Spleen (tissue), 11 donors: ENCODE measurements at regions not wholly inside any gene's neighbourhood (a gene's known extent, or its start where the extent isn't known, plus 50 kb on each side); places are given as distances from the start of the nearest gene placed in this dataset.

Source experiments
- DNase-seq: peaks from one replicate; pipeline ENCODE4 v3.0.0-alpha.2; 2020
- H3K27ac ChIP-seq, 8 donors: fragments of 200-600 bp; sonication (generic) in 7 of 8; 1 replicate in 4 of 8; 2 replicates in 4 of 8; pipeline versions ENCODE4 v1.5.0 to v1.8.0; 2016 to 2021; ENCODE audit warnings: inconsistent platforms in 4 of 8, mild to moderate bottlenecking in 4 of 8, moderate library complexity in 1 of 8
- H3K27me3 ChIP-seq, 7 donors: fragments of 200-600 bp; sonication (generic) in 6 of 7; replicated peaks in 1 of 7; 1 replicate in 4 of 7; 2 replicates in 3 of 7; pipeline versions ENCODE4 v1.5.0 to v1.8.0; 2016 to 2021; ENCODE audit warnings: inconsistent platforms in 3 of 7, mild to moderate bottlenecking in 1 of 7
- H3K36me3 ChIP-seq, 6 donors: fragments of 200-600 bp; sonication (generic) in 5 of 6; 1 replicate in 4 of 6; 2 replicates in 2 of 6; pipeline versions ENCODE4 v1.5.0 to v1.8.0; 2016 to 2021; ENCODE audit warnings: inconsistent platforms in 2 of 6
- H3K4me1 ChIP-seq, 6 donors: fragments of 200-600 bp; sonication (generic) in 5 of 6; 1 replicate in 3 of 6; 2 replicates in 3 of 6; pipeline versions ENCODE4 v1.5.0 to v1.8.0; 2016 to 2021; ENCODE audit warnings: inconsistent platforms in 3 of 6
- H3K4me3 ChIP-seq, 8 donors: fragments of 200-600 bp; sonication (generic) in 7 of 8; 1 replicate in 4 of 8; 2 replicates in 4 of 8; pipeline versions ENCODE4 v1.5.0 to v1.8.0; 2016 to 2021; ENCODE audit warnings: inconsistent platforms in 4 of 8, mild to moderate bottlenecking in 4 of 8, moderate library complexity in 2 of 8
- H3K9me3 ChIP-seq, 8 donors: fragments of 200-600 bp; sonication (generic) in 7 of 8; 1 replicate in 4 of 8; 2 replicates in 4 of 8; pipeline versions ENCODE4 v1.5.0 to v1.8.0; 2016 to 2021; ENCODE audit warnings: inconsistent platforms in 4 of 8
- CTCF ChIP-seq, 11 experiments: fragments of 200-600 bp in 7 of 11; fragments of 450-650 bp in 4 of 11; sonication (generic) in 4 of 11; IDR thresholded peaks in 8 of 11; conservative IDR thresholded peaks in 3 of 11; 1 replicate in 7 of 11; 2 replicates in 4 of 11; pipeline versions ENCODE4 v1.4.0 to v1.8.0; 2016 to 2021; ENCODE audit warnings: antibody characterized with exemption in 11 of 11, inconsistent platforms in 4 of 11, mild to moderate bottlenecking in 1 of 11
- POLR2A ChIP-seq, 3 donors: fragments of 450-650 bp; IDR thresholded peaks; one replicate each; pipeline ENCODE4 v1.5.1; 2017; ENCODE audit warnings: antibody characterized with exemption in 3 of 3, mild to moderate bottlenecking in 1 of 3
- POLR2AphosphoS5 ChIP-seq, 3 donors: sonication (generic); formaldehyde crosslinking; IDR thresholded peaks; one replicate each; pipeline ENCODE4 v1.5.1; 2017; ENCODE audit warnings: antibody characterized with exemption in 3 of 3
- WGBS, 5 donors: extraction: QIAGEN DNeasy Blood & Tissue Kit in 3 of 5; methylation state at CpG; one replicate each; pipeline versions ENCODE4 v1.1.5 to v1.1.7; 2013 to 2018; 5-methylcytosine and 5-hydroxymethylcytosine counted together
- intact Hi-C: fragments of 100-400 bp; cut with DNase I; formaldehyde crosslinking; loops from one replicate; pipeline ENCODE4 v1.15.0; 2023; ENCODE audit warnings: low total_unique reads
- donor health status: healthy with polysubstance abuse.
- donor health status: DM: no; HTN: no; CAD: no; lungs with moderate emphysema.
- donor health status: DM: no; HTN: no; CAD: no.
- donor health status: Bipolar disorder and iron deficiency.
- donor health status: healthy.
- donor health status: DM: no; HTN: no; CAD: no.
- donor health status: DM: yes; HTN: yes; CAD: no.

DNA sequence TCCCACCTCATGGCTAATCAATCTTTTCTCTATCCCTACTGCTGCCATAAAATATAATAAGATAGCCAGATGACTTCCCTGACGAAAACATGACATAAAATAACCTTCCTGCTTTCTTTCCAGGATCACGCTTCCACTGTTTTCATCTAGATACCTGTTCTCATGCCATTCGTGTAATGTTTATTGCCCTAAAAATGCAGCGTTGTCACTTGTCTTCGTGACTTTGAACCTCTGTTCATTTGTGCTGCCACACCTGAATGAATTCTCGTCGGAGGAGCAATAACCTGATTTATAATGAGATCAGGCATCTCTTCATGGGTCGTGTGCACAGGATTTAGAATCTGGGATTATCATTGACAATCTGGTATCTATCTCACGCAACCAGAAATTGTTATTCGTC is 1401.9 kb downstream of the CDH11 start:
- Histone ChIP-seq H3K27ac (no peak overlapping the region), H3K4me1 (no peaks in the 10 kb centered on the region), H3K36me3 (no peaks in the 10 kb centered on the region), H3K27me3 (no peaks in the 10 kb centered on the region), H3K9me3 (no peaks in the 10 kb centered on the region), H3K4me3 (no peak overlapping the region)
- TF ChIP-seq CTCF (IDR thresholded peaks at IDR 0.05 in 8 of 11, conservative IDR thresholded peaks at IDR 0.05 in 3 of 11) = no peak
- no peak for TF ChIP-seq POLR2AphosphoS5 (IDR thresholded peaks at IDR 0.05)
- no peak for TF ChIP-seq POLR2A (IDR thresholded peaks at IDR 0.05)
- intact Hi-C loops = no loop called here
- WGBS, 5 donors = 77 to 89% (median 86%) methylated on average over 10 of the region's 10 CpGs
- no peak for DNase-seq

DNA sequence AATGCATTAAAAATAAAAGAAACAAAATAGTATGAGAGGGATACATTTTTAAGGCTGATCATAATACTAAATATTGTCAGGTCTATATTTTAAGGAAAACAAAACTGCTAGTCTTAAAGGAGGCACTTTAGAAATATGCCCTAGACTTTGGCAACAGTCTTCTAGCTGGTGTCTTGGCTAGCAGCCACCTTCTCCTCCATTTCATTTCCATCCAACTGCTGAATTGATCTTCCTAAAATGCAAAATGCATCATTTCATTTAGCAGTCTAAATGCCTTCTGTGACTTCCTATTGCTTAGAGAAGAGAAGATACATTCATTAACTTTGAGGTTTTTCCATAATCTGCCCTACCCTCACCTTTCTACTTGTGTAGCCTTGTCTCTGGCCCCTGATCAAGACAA is 1404.1 kb downstream of the CDH11 start:
- intact Hi-C loops = no loop called here
- Histone ChIP-seq H3K27me3 (no peaks in the 10 kb centered on the region), H3K4me1 (no peaks in the 10 kb centered on the region), H3K27ac (no peak overlapping the region), H3K4me3 (no peak overlapping the region), H3K9me3 (no peaks in the 10 kb centered on the region), H3K36me3 (no peaks in the 10 kb centered on the region)
- DNase-seq = no peak
- TF ChIP-seq POLR2AphosphoS5 (IDR thresholded peaks at IDR 0.05) = no peak
- no peak for TF ChIP-seq POLR2A (IDR thresholded peaks at IDR 0.05)
- no peak for TF ChIP-seq CTCF (IDR thresholded peaks at IDR 0.05 in 8 of 11, conservative IDR thresholded peaks at IDR 0.05 in 3 of 11)

DNA sequence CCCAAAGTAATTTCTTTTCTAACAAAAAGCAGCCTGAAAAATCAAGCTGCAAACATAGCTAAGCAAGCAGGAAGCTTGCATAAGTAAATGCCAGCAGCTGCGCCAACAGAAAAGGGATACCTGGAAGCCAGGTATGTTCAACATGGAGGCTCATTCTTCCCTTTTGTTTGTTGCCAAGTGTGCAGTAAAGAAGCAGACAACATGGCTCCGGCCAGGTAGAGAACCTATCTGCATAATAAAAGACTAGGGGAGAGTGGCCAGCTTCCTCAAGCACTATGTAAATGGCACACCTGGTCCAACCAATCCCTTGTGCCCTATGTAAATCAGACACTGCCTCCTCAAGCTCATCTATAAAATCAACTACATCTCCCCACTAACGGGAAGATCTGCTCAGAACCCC is 1407.0 kb downstream of the CDH11 start:
- Histone ChIP-seq H3K9me3 (peaks cover 0 to 4% (median 0%) of the 10 kb centered on the region in 8 donors), H3K27ac (no peak overlapping the region), H3K4me1 (no peaks in the 10 kb centered on the region), H3K36me3 (no peaks in the 10 kb centered on the region), H3K27me3 (no peaks in the 10 kb centered on the region), H3K4me3 (no peak overlapping the region)
- intact Hi-C loops = no loop called here
- DNase-seq = no peak
- WGBS, 5 donors = 81 to 88% (median 82%) methylated on average over 3 of the region's 3 CpGs
- TF ChIP-seq CTCF (IDR thresholded peaks at IDR 0.05 in 8 of 11, conservative IDR thresholded peaks at IDR 0.05 in 3 of 11) (no peak), POLR2A (IDR thresholded peaks at IDR 0.05) (no peak), POLR2AphosphoS5 (IDR thresholded peaks at IDR 0.05) (no peak)

DNA sequence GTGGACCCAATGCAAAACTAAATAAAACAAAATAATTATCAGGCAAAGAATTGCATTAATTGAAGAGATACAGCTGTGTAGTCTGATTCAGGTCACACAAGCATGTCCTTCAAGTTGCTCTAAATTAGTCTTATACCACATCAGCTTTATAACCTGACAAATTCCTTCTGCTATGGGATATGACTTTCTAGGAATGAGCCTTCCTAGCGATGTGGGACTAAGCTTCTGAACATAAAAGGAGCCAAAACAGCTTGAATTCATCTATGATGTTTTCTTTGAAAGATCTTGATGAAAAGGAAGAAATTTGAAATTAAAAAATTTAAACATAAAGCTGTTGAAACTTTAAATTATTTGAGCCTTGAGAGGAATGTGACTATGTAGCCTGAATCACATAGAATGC is 1409.1 kb downstream of the CDH11 start:
- TF ChIP-seq POLR2A (IDR thresholded peaks at IDR 0.05) (no peak), CTCF (IDR thresholded peaks at IDR 0.05 in 8 of 11, conservative IDR thresholded peaks at IDR 0.05 in 3 of 11) (no peak), POLR2AphosphoS5 (IDR thresholded peaks at IDR 0.05) (no peak)
- no peaks in the 10 kb centered on the region for H3K36me3 ChIP-seq
- no peak for DNase-seq
- H3K4me3 ChIP-seq = no peak overlapping the region
- no peaks in the 10 kb centered on the region for H3K4me1 ChIP-seq
- H3K27ac ChIP-seq = no peak overlapping the region
- 63 to 91% (median 86%) methylated on average over 1 of the region's 1 CpG for WGBS, 5 donors
- intact Hi-C loops = no loop called here
- H3K9me3 ChIP-seq = peaks cover 0 to 4% (median 0%) of the 10 kb centered on the region in 8 donors
- H3K27me3 ChIP-seq = no peaks in the 10 kb centered on the region
